IMR-90 (cell line): ENCODE measurements at regions not wholly inside any gene's neighbourhood (a gene's known extent, or its start where the extent isn't known, plus 50 kb on each side); places are given as distances from the start of the nearest gene placed in this dataset.

ENCODE experiments used
- ATAC-seq: fragments of 200-7000 bp; cut with Tn5 transposase; 2 replicates; pipeline ENCODE4 v1.9.1; 2020; ENCODE audit warnings: low read depth, mild to moderate bottlenecking, moderate library complexity
- BruUV-seq: library from RNA; stranded (reverse); fragments of 400-500 nt; replicated peaks from 2 replicates; lab custom pipeline; 2021; lab: Mats Ljungman, UMichigan
- CTCF ChIA-PET: fragments of 300-600 bp; formaldehyde crosslinking; extraction: SDS; loops from one replicate; lab custom pipeline; 2021; ENCODE audit warnings: antibody characterized with exemption; lab: Yijun Ruan, JAX
- POLR2A ChIA-PET: fragments of 300-600 bp; sonication (Branson Sonifier 250); formaldehyde crosslinking; loops from one replicate; lab custom pipeline; 2022; ENCODE audit warnings: antibody characterized with exemption; ENCODE audit not compliant: unreplicated experiment; lab: Charles Lee
- DNase-seq: peaks from one replicate; pipeline ENCODE4 v3.0.0; 2013
- H2AFZ ChIP-seq: replicated peaks from 2 replicates; pipeline ENCODE3; 2013; ENCODE audit warnings: low read length, mild to moderate bottlenecking; ENCODE audit not compliant: poor library complexity
- H2AK5ac ChIP-seq: 2 replicates; pipeline ENCODE4 v1.6.1; 2013; ENCODE audit warnings: low read depth, low read length, inconsistent platforms
- H2AK9ac ChIP-seq: replicated peaks from 2 replicates; pipeline ENCODE3; 2013; ENCODE audit warnings: mild to moderate bottlenecking, low read depth, low read length, moderate library complexity; ENCODE audit not compliant: poor library complexity
- H2BK120ac ChIP-seq: 2 replicates; pipeline ENCODE4 v1.6.1; 2013; ENCODE audit warnings: low read depth, low read length, inconsistent platforms
- H2BK15ac ChIP-seq: 3 replicates; pipeline ENCODE4 v1.6.1; 2013; ENCODE audit warnings: low read depth, low read length, inconsistent platforms
- H2BK20ac ChIP-seq: 2 replicates; pipeline ENCODE4 v1.6.1; 2013; ENCODE audit warnings: low read depth, mild to moderate bottlenecking, inconsistent platforms, low read length, moderate library complexity
- H2BK5ac ChIP-seq: 2 replicates; pipeline ENCODE4 v1.6.1; 2013; ENCODE audit warnings: mild to moderate bottlenecking, low read depth, low read length, inconsistent platforms; ENCODE audit not compliant: poor library complexity, severe bottlenecking
- H3K14ac ChIP-seq: replicated peaks from 2 replicates; pipeline ENCODE4 v1.6.1; 2013; ENCODE audit warnings: low read depth, low read length, inconsistent platforms
- H3K18ac ChIP-seq: 2 replicates; pipeline ENCODE4 v1.6.1; 2013; ENCODE audit warnings: low read depth, low read length, control low read depth
- H3K23ac ChIP-seq: 2 replicates; pipeline ENCODE4 v1.6.1; 2013; ENCODE audit warnings: low read depth, low read length, inconsistent platforms
- H3K27ac ChIP-seq: 2 replicates; pipeline ENCODE4 v1.5.1; 2013; ENCODE audit warnings: mild to moderate bottlenecking, control low read depth, low read length; ENCODE audit not compliant: insufficient read depth
- H3K27me3 ChIP-seq: 2 replicates; pipeline ENCODE4 v1.6.1; 2013; ENCODE audit warnings: low read length; ENCODE audit not compliant: control insufficient read depth, insufficient read depth
- H3K36me3 ChIP-seq: 2 replicates; pipeline ENCODE4 v1.6.1; 2013; ENCODE audit warnings: low read length, mixed read lengths; ENCODE audit not compliant: control insufficient read depth, insufficient read depth
- H3K4ac ChIP-seq: 2 replicates; pipeline ENCODE4 v1.6.1; 2013; ENCODE audit warnings: low read depth, low read length, inconsistent platforms
- H3K4me1 ChIP-seq: 2 replicates; pipeline ENCODE4 v1.6.1; 2013; ENCODE audit warnings: low read length, mixed read lengths; ENCODE audit not compliant: control insufficient read depth, insufficient read depth
- H3K4me2 ChIP-seq: 2 replicates; pipeline ENCODE4 v1.6.1; 2013; ENCODE audit warnings: low read depth, mild to moderate bottlenecking, control low read depth, low read length, moderate library complexity
- H3K4me3 ChIP-seq: 2 replicates; pipeline ENCODE4 v1.5.1; 2013; ENCODE audit warnings: low read depth, mild to moderate bottlenecking, control low read depth, low read length, moderate library complexity; ENCODE audit not compliant: insufficient read depth
- H3K56ac ChIP-seq: 2 replicates; pipeline ENCODE4 v1.6.1; 2013; ENCODE audit warnings: low read length, inconsistent platforms; ENCODE audit not compliant: insufficient read depth; ENCODE audit errors: extremely low read depth
- H3K79me1 ChIP-seq, 2 experiments: 2 replicates each; pipeline ENCODE4 v1.6.1; 2013; ENCODE audit warnings: low read length in 2 of 2, inconsistent platforms in 1 of 2, low read depth in 1 of 2
- H3K9ac ChIP-seq: 2 replicates; pipeline ENCODE4 v1.6.1; 2013; ENCODE audit warnings: low read depth, low read length, control low read depth
- H3K9me1 ChIP-seq: 2 replicates; pipeline ENCODE4 v1.6.1; 2013; ENCODE audit warnings: low read length, inconsistent platforms; ENCODE audit not compliant: insufficient read depth
- H3K9me3 ChIP-seq: 2 replicates; pipeline ENCODE4 v1.6.1; 2013; ENCODE audit warnings: low read length; ENCODE audit not compliant: control insufficient read depth, insufficient read depth
- H4K20me1 ChIP-seq: 2 replicates; pipeline ENCODE4 v1.6.1; 2013; ENCODE audit warnings: low read length, inconsistent platforms; ENCODE audit not compliant: insufficient read depth
- H4K5ac ChIP-seq: 2 replicates; pipeline ENCODE4 v1.6.1; 2013; ENCODE audit warnings: mild to moderate bottlenecking, low read depth, low read length, control low read depth
- H4K8ac ChIP-seq, 2 experiments: 2 replicates each; pipeline ENCODE4 v1.6.1; 2013; ENCODE audit warnings: low read depth in 2 of 2, low read length in 2 of 2, control low read depth in 1 of 2, inconsistent platforms in 1 of 2
- H4K91ac ChIP-seq: 2 replicates; pipeline ENCODE4 v1.6.1; 2013; ENCODE audit warnings: low read depth, low read length, inconsistent platforms; ENCODE audit not compliant: insufficient read depth
- CEBPB ChIP-seq: IDR thresholded peaks from 2 replicates; pipeline ENCODE4 v1.6.1; 2012; ENCODE audit warnings: low read depth, low read length, improper control_type of control experiment
- MAZ ChIP-seq: IDR thresholded peaks from 2 replicates; pipeline ENCODE4 v1.6.1; 2012; ENCODE audit warnings: low read depth, mild to moderate bottlenecking, low read length, improper control_type of control experiment, moderate library complexity, borderline replicate concordance
- RFX5 ChIP-seq: IDR thresholded peaks from 2 replicates; pipeline ENCODE4 v1.8.0; 2012; ENCODE audit warnings: low read depth, mild to moderate bottlenecking, low read length, moderate library complexity
- WGBS, 2 experiments: methylation state at CpG; one replicate each; pipeline versions ENCODE4 v1.1.5 to v1.1.7; 2013; ENCODE audit warnings: missing lambda C conversion rate in 2 of 2; ENCODE audit not compliant: insufficient read length in 1 of 2; ENCODE audit errors: extremely low coverage in 2 of 2; 5-methylcytosine and 5-hydroxymethylcytosine counted together
- dilution Hi-C: fragments of 300-500 bp; cut with HindIII; formaldehyde crosslinking; loops from one replicate; pipeline ENCODE4 v1.14.3; 2018; ENCODE audit warnings: low sequenced_read_pairs; ENCODE audit not compliant: unreplicated experiment
- in situ Hi-C: fragments of 300-500 bp; cut with MboI; formaldehyde crosslinking; loops from 3 replicates; pipeline ENCODE4 v1.14.3; 2019; ENCODE audit warnings: low sequenced_read_pairs, inconsistent platforms, mixed read lengths
- intact Hi-C: fragments of 100-400 bp; cut with micrococcal nuclease; formaldehyde crosslinking; loops from 2 replicates; pipeline ENCODE4 v1.10.0; 2022

- Histone ChIP-seq H3K36me3 (no peaks in the 10 kb centered on the region), H3K18ac (no peak overlapping the region), H3K79me1 (no peaks in the 10 kb centered on the region), H2BK120ac (no peak overlapping the region), H3K27me3 (no peaks in the 10 kb centered on the region), H3K9ac (no peak overlapping the region), H3K4me3 (no peak overlapping the region), H4K91ac (no peak overlapping the region), H2AK5ac (no peak overlapping the region), H4K5ac (no peak overlapping the region), H3K23ac (no peak overlapping the region), H2BK15ac (no peak overlapping the region), H3K9me3 (no peaks in the 10 kb centered on the region), H4K20me1 (no peaks in the 10 kb centered on the region), H4K8ac (no peak overlapping the region), H3K56ac (no peak overlapping the region), H2AK9ac (no peak overlapping the region), H2BK20ac (no peak overlapping the region), H3K9me1 (no peaks in the 10 kb centered on the region), H3K14ac (no peak overlapping the region), H3K4me1 (no peaks in the 10 kb centered on the region), H2BK5ac (no peak overlapping the region), H3K4me2 (no peak overlapping the region), H3K4ac (no peak overlapping the region), H3K27ac (no peak overlapping the region), H2AFZ (no peak overlapping the region)
- no CpG with 5 or more reads among the region's 3 CpGs for WGBS, 2 experiments
- ChIA-PET CTCF (no interaction called here), POLR2A (interaction anchor here (0.6 kb wide), 1 partner anchor 28 kb away, joined by 4 read pairs; no protein-coding TSS in a partner anchor)
- no peak for ATAC-seq
- intact Hi-C loops, result no loop called here
- BruUV-seq, result no TSS peak
- dilution Hi-C loops, result no loop called here
- DNase-seq, result no peak
- in situ Hi-C loops, result no loop called here
- TF ChIP-seq RFX5 (no peak), CEBPB (no peak), MAZ (no peak)
Measured at GRCh38 chr2:183250472-183250871, 126.2 kb downstream of the NUP35 start.
